GM23338 (cell line): ENCODE measurements at regions not wholly inside any gene's neighbourhood (a gene's known extent, or its start where the extent isn't known, plus 50 kb on each side); places are given as distances from the start of the nearest gene placed in this dataset.

ENCODE experiments used
- EZH2 ChIP-seq: fragments of 200-600 bp; sonication (generic); IDR thresholded peaks from one replicate; pipeline ENCODE4 v1.8.0; 2017; ENCODE audit warnings: antibody characterized with exemption, mild to moderate bottlenecking, low read depth; ENCODE audit not compliant: unreplicated experiment
- POLR2AphosphoS5 ChIP-seq: IDR thresholded peaks from 2 replicates; pipeline ENCODE4 v1.6.1; 2016; ENCODE audit warnings: antibody characterized with exemption, low read depth
- TF ChIP-seq, protein P1 (sequence below), 2 experiments: fragments of 200-600 bp in 1 of 2; sonication (generic) in 1 of 2; conservative IDR thresholded peaks; 2 replicates each; pipeline versions ENCODE4 v1.5.1 to v1.6.1; 2016 to 2017; ENCODE audit warnings: antibody characterized with exemption in 2 of 2, low read depth in 2 of 2, mild to moderate bottlenecking in 2 of 2, moderate library complexity in 1 of 2
- TF ChIP-seq, protein P2 (sequence below): IDR thresholded peaks from 2 replicates; pipeline ENCODE4 v1.6.1; 2016; ENCODE audit warnings: antibody characterized with exemption

DNA sequence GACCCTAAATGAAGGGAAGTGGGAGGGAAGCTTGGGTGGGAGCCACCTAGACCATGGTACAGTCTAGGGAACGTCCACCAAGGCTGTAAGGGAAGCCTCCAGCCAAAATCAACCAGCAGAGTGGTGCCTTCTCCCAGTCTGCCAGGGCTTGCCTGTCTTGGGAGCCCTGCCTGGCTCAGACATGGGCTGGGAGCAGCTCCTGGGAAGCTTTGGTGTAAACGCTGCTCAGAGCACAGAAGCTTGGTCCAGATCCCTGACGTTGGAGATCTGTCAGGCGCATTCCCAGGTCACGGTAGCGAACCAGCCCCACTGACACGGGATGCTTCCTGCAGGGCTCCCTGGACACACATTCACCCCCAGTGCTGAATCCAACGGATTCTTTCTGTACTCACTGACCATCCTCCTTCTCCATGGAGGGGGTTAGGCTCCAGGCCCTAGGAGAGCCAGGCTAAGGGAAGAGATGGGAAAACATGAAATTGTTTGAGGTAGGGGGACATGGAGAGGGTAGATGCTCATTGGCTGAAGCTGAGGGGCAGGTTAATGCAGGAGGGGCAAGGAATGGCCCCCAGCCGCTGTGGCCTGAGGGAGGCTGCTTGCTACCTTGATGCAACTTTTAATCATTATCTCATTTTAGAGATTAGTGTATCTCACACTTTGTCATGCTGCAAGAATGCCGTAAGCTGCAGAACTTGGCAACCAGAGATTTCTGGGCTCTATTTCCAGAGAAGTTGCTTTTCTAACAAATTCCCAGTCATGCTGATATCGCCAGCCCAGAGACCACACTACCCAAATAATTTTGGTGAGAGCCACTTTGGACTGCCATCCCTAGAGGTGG lies 195.8 kb downstream of the UQCRFS1 start:
- TF ChIP-seq, protein P1, sequence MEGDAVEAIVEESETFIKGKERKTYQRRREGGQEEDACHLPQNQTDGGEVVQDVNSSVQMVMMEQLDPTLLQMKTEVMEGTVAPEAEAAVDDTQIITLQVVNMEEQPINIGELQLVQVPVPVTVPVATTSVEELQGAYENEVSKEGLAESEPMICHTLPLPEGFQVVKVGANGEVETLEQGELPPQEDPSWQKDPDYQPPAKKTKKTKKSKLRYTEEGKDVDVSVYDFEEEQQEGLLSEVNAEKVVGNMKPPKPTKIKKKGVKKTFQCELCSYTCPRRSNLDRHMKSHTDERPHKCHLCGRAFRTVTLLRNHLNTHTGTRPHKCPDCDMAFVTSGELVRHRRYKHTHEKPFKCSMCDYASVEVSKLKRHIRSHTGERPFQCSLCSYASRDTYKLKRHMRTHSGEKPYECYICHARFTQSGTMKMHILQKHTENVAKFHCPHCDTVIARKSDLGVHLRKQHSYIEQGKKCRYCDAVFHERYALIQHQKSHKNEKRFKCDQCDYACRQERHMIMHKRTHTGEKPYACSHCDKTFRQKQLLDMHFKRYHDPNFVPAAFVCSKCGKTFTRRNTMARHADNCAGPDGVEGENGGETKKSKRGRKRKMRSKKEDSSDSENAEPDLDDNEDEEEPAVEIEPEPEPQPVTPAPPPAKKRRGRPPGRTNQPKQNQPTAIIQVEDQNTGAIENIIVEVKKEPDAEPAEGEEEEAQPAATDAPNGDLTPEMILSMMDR (conservative IDR thresholded peaks at IDR 0.05; ENCODE audit: low read depth in 2 of 2) = no peak
- no peak for TF ChIP-seq POLR2AphosphoS5
- TF ChIP-seq, protein P2, sequence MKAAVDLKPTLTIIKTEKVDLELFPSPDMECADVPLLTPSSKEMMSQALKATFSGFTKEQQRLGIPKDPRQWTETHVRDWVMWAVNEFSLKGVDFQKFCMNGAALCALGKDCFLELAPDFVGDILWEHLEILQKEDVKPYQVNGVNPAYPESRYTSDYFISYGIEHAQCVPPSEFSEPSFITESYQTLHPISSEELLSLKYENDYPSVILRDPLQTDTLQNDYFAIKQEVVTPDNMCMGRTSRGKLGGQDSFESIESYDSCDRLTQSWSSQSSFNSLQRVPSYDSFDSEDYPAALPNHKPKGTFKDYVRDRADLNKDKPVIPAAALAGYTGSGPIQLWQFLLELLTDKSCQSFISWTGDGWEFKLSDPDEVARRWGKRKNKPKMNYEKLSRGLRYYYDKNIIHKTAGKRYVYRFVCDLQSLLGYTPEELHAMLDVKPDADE = no peak
- TF ChIP-seq EZH2 = no peak
